K562 (cell line): ENCODE measurements at regions not wholly inside any gene's neighbourhood (a gene's known extent, or its start where the extent isn't known, plus 50 kb on each side); places are given as distances from the start of the nearest gene placed in this dataset.
A peak's percentile ranks its signal among the peaks of the same experiment; 100 is the strongest.

Source experiments
- CBFA2T2 ChIP-seq: fragments of 450-650 bp; conservative IDR thresholded peaks from 2 replicates; pipeline ENCODE4 v1.6.1; 2017; ENCODE audit warnings: mild to moderate bottlenecking
- CHD1 ChIP-seq: fragments of 200-600 bp; sonication (generic); IDR thresholded peaks from one replicate; pipeline ENCODE4 v1.6.1; 2012; ENCODE audit warnings: mild to moderate bottlenecking, moderate library complexity, low read length, inconsistent platforms
- FOXJ3 ChIP-seq: sonication (generic); formaldehyde crosslinking; IDR thresholded peaks from 2 replicates; pipeline ENCODE4 v1.4.0; 2020; ENCODE audit warnings: mild to moderate bottlenecking, missing genetic modification reagents
- KLF10 ChIP-seq: fragments of 250-450 bp; sonication (Bioruptor Pico); IDR thresholded peaks from 2 replicates; pipeline ENCODE4 v1.6.1; 2021; ENCODE audit warnings: matching md5 sums
- NEUROD1 ChIP-seq: fragments of 150-350 bp; IDR thresholded peaks from 2 replicates; pipeline ENCODE4 v1.6.1; 2014; ENCODE audit warnings: borderline replicate concordance, low read length, low read depth; ENCODE audit not compliant: partially characterized antibody
- NFRKB ChIP-seq: fragments of 450-650 bp; IDR thresholded peaks from 2 replicates; pipeline ENCODE4 v1.6.1; 2016; ENCODE audit warnings: low read depth
- PHB ChIP-seq: fragments of 250-450 bp; sonication (Bioruptor Pico); IDR thresholded peaks from 2 replicates; pipeline ENCODE4 v1.5.0; 2021
- PURB ChIP-seq: sonication (generic); formaldehyde crosslinking; IDR thresholded peaks from 2 replicates; pipeline ENCODE4 v1.9.0; 2021; ENCODE audit warnings: low read depth, mild to moderate bottlenecking, missing genetic modification reagents
- RBM14 ChIP-seq: fragments of 200-400 bp; formaldehyde crosslinking; IDR thresholded peaks from 2 replicates; pipeline ENCODE4 v1.6.1; 2018; ENCODE audit warnings: low read depth, mild to moderate bottlenecking, low read length, moderate library complexity, borderline replicate concordance; ENCODE audit not compliant: insufficient read depth
- RBM15 ChIP-seq: fragments of 200-400 bp; formaldehyde crosslinking; IDR thresholded peaks from 2 replicates; pipeline ENCODE4 v1.6.1; 2018; ENCODE audit warnings: mild to moderate bottlenecking, low read length, moderate library complexity; ENCODE audit not compliant: insufficient read depth
- SMARCC2 ChIP-seq: fragments of 450-650 bp; IDR thresholded peaks from 2 replicates; pipeline ENCODE4 v1.6.1; 2017; ENCODE audit warnings: antibody characterized with exemption, moderate library complexity, mild to moderate bottlenecking, low read depth
- SMARCE1 ChIP-seq: fragments of 450-650 bp; IDR thresholded peaks from 2 replicates; pipeline ENCODE4 v1.7.1; 2016; ENCODE audit warnings: mild to moderate bottlenecking
- SREBF1 ChIP-seq: fragments of 150-350 bp; IDR thresholded peaks from 2 replicates; pipeline ENCODE4 v1.6.1; 2014; ENCODE audit warnings: antibody characterized with exemption, low read depth, low read length, borderline replicate concordance
- TOE1 ChIP-seq, 2 experiments: fragments of 450-650 bp in 1 of 2; sonication (generic) in 1 of 2; formaldehyde crosslinking in 1 of 2; IDR thresholded peaks; 2 replicates each; pipeline versions ENCODE4 v1.7.1 to v1.8.0; 2016 to 2022; ENCODE audit warnings: borderline replicate concordance in 2 of 2, mild to moderate bottlenecking in 2 of 2, antibody characterized with exemption in 1 of 2, inconsistent platforms in 1 of 2, low read depth in 1 of 2, missing genetic modification reagents in 1 of 2, moderate library complexity in 1 of 2
- ZBTB8A ChIP-seq: fragments of 450-650 bp; IDR thresholded peaks from 2 replicates; pipeline ENCODE4 v1.6.1; 2018; ENCODE audit warnings: mild to moderate bottlenecking, moderate library complexity; ENCODE audit not compliant: partially characterized antibody
- ZFPM2 ChIP-seq: fragments of 250-450 bp; sonication (Bioruptor Pico); IDR thresholded peaks from 2 replicates; pipeline ENCODE4 v1.5.1; 2022; ENCODE audit warnings: mild to moderate bottlenecking
- ZNF174 ChIP-seq: fragments of 250-450 bp; sonication (Bioruptor Pico); IDR thresholded peaks from 2 replicates; pipeline ENCODE4 v1.4.0; 2020; ENCODE audit warnings: mild to moderate bottlenecking
- ZNF175 ChIP-seq: fragments of 200-800 bp; sonication (Bioruptor generic); IDR thresholded peaks from 2 replicates; pipeline ENCODE4 v1.6.1; 2016; ENCODE audit warnings: low read depth, mild to moderate bottlenecking, missing genetic modification characterization, missing compliant biosample characterization
- ZNF584 ChIP-seq: fragments of 200-800 bp; sonication (Bioruptor generic); IDR thresholded peaks from 2 replicates; pipeline ENCODE4 v1.6.1; 2016; ENCODE audit warnings: low read depth, mild to moderate bottlenecking, missing genetic modification characterization, missing compliant biosample characterization
- ZZZ3 ChIP-seq: fragments of 450-650 bp; IDR thresholded peaks from 2 replicates; pipeline ENCODE4 v1.6.1; 2016; ENCODE audit warnings: antibody characterized with exemption, mild to moderate bottlenecking, moderate library complexity
- TF ChIP-seq, protein P1 (sequence below): sonication (generic); formaldehyde crosslinking; IDR thresholded peaks from 2 replicates; pipeline ENCODE4 v1.8.1; 2022; ENCODE audit warnings: missing genetic modification reagents
- TF ChIP-seq, protein P2 (sequence below): fragments of 250-450 bp; sonication (Bioruptor Pico); IDR thresholded peaks from 2 replicates; pipeline ENCODE4 v1.4.0; 2020; ENCODE audit warnings: mild to moderate bottlenecking, moderate library complexity
- TF ChIP-seq, protein P3 (sequence below): fragments of 250-450 bp; sonication (Bioruptor Pico); IDR thresholded peaks from 2 replicates; pipeline ENCODE4 v1.6.1; 2021; ENCODE audit warnings: mild to moderate bottlenecking
- TF ChIP-seq, protein P4 (sequence below): fragments of 450-650 bp; IDR thresholded peaks from 2 replicates; pipeline ENCODE4 v1.6.1; 2016; ENCODE audit warnings: missing biosample characterization, missing genetic modification characterization

DNA sequence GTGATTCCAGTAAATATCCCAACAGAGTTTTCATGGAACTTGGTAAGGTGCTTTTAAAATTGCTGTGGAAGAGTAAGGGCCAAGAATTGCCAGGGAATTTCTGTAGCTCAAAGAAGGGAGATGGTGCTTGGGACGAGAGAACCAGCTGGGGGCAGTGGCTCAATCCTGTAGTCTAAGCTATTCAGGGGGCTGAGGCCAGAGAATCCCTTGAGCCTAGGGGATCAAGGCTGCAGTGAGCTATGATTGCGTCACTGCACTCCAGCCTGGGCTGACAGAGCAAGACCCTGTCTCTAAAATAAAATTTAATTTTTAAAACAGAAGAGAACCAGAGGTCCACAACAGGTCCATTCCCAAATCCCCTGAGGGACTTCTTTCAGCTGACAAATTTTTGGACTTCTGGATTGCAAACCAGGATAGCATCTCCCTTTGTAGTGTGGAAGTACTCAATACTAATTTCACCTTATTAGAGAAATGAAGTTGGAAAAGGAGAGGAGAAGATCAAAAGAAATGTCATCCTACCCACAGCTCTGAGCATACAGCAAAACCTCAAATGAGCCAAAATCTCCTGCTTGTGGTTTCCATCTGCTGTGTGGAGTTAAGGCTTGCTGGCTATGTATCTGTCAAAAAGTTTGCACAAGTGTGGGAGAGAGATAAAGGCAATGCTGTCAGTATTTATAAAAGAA is 59.2 kb upstream of the CLPB start (continued):
- TF ChIP-seq SMARCE1 (peak; percentile 91), FOXJ3 (no peak), NFRKB (no peak), CHD1 (no peak), ZNF584 (CRISPR knock-in tag) (no peak), RBM15 (no peak), TOE1 (IDR thresholded peaks at IDR 0.05; ENCODE audit: borderline replicate concordance) (0 out of 2 replicates have a peak, but pooled peaks have one; percentile 20), TOE1 (CRISPR knock-in tag; IDR thresholded peaks at IDR 0.05; ENCODE audit: borderline replicate concordance, low read depth) (no peak), CBFA2T2 (peak; percentile 97), ZNF174 (CRISPR knock-in tag) (no peak), ZBTB8A (no peak), PURB (CRISPR knock-in tag) (no peak), SMARCC2 (peak; percentile 94), PHB (CRISPR knock-in tag) (no peak), SREBF1 (no peak), ZZZ3 (no peak), KLF10 (CRISPR knock-in tag) (no peak), NEUROD1 (peak; percentile 33), ZNF175 (CRISPR knock-in tag) (no peak), ZFPM2 (CRISPR knock-in tag) (no peak), RBM14 (no peak)
- TF ChIP-seq, protein P1, sequence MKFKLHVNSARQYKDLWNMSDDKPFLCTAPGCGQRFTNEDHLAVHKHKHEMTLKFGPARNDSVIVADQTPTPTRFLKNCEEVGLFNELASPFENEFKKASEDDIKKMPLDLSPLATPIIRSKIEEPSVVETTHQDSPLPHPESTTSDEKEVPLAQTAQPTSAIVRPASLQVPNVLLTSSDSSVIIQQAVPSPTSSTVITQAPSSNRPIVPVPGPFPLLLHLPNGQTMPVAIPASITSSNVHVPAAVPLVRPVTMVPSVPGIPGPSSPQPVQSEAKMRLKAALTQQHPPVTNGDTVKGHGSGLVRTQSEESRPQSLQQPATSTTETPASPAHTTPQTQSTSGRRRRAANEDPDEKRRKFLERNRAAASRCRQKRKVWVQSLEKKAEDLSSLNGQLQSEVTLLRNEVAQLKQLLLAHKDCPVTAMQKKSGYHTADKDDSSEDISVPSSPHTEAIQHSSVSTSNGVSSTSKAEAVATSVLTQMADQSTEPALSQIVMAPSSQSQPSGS (CRISPR knock-in tag): no peak
- TF ChIP-seq, protein P2, sequence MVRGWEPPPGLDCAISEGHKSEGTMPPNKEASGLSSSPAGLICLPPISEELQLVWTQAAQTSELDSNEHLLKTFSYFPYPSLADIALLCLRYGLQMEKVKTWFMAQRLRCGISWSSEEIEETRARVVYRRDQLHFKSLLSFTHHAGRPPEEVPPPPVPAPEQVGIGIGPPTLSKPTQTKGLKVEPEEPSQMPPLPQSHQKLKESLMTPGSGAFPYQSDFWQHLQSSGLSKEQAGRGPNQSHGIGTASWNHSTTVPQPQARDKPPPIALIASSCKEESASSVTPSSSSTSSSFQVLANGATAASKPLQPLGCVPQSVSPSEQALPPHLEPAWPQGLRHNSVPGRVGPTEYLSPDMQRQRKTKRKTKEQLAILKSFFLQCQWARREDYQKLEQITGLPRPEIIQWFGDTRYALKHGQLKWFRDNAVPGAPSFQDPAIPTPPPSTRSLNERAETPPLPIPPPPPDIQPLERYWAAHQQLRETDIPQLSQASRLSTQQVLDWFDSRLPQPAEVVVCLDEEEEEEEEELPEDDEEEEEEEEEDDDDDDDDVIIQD (CRISPR knock-in tag): no peak
- TF ChIP-seq, protein P3, sequence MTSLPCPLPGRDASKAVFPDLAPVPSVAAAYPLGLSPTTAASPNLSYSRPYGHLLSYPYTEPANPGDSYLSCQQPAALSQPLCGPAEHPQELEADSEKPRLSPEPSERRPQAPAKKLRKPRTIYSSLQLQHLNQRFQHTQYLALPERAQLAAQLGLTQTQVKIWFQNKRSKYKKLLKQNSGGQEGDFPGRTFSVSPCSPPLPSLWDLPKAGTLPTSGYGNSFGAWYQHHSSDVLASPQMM (CRISPR knock-in tag): no peak
- TF ChIP-seq, protein P4, sequence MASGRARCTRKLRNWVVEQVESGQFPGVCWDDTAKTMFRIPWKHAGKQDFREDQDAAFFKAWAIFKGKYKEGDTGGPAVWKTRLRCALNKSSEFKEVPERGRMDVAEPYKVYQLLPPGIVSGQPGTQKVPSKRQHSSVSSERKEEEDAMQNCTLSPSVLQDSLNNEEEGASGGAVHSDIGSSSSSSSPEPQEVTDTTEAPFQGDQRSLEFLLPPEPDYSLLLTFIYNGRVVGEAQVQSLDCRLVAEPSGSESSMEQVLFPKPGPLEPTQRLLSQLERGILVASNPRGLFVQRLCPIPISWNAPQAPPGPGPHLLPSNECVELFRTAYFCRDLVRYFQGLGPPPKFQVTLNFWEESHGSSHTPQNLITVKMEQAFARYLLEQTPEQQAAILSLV (tag): no peak
